ENCODE measurements at regions not wholly inside any gene's neighbourhood (a gene's known extent, or its start where the extent isn't known, plus 50 kb on each side); places are given as distances from the start of the nearest gene placed in this dataset.

DNA sequence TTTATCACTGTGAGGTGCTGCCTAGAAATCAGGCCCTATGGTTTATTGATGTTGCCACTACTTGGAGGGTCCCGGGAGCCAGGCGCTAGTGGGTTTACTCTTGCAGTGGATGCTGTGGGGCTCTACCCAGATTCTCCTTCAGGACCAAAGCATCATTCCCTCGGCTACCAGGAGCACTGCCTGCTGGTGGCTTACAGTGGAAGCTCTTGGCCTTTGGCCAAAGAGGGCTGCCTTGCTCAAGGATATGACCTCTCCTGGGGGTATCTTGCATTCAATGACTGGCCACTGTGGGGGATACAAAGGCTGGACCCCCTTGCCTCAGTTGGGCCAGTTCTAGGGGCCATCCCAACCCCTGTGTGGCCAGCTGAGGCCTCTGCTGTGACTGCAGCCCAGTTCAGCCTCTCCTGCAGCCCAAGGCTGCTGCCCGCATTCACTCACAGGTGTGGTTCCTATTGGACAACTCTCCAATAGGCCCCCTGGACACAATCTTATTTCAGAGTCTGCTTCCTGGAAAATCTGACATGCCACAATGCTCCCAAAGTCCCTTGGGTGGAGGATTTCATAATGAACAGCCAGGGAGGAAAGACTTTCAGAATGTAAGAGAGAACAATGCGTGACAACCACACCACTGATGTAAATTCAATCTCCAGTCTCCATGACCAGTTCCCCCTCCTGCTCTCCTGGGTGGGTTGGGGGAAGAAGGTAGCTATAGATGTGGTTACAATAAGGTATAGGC is 196.3 kb downstream of the SNX10 start:
- TF ChIP-seq TAF1 (conservative IDR thresholded peaks at IDR 0.05) = no peak
- TF ChIP-seq, protein P1, sequence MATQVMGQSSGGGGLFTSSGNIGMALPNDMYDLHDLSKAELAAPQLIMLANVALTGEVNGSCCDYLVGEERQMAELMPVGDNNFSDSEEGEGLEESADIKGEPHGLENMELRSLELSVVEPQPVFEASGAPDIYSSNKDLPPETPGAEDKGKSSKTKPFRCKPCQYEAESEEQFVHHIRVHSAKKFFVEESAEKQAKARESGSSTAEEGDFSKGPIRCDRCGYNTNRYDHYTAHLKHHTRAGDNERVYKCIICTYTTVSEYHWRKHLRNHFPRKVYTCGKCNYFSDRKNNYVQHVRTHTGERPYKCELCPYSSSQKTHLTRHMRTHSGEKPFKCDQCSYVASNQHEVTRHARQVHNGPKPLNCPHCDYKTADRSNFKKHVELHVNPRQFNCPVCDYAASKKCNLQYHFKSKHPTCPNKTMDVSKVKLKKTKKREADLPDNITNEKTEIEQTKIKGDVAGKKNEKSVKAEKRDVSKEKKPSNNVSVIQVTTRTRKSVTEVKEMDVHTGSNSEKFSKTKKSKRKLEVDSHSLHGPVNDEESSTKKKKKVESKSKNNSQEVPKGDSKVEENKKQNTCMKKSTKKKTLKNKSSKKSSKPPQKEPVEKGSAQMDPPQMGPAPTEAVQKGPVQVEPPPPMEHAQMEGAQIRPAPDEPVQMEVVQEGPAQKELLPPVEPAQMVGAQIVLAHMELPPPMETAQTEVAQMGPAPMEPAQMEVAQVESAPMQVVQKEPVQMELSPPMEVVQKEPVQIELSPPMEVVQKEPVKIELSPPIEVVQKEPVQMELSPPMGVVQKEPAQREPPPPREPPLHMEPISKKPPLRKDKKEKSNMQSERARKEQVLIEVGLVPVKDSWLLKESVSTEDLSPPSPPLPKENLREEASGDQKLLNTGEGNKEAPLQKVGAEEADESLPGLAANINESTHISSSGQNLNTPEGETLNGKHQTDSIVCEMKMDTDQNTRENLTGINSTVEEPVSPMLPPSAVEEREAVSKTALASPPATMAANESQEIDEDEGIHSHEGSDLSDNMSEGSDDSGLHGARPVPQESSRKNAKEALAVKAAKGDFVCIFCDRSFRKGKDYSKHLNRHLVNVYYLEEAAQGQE (IDR thresholded peaks at IDR 0.05) = no peak
- no peak for TF ChIP-seq FOXA1 (IDR thresholded peaks at IDR 0.05)
- TF ChIP-seq, protein P2, sequence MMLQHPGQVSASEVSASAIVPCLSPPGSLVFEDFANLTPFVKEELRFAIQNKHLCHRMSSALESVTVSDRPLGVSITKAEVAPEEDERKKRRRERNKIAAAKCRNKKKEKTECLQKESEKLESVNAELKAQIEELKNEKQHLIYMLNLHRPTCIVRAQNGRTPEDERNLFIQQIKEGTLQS (IDR thresholded peaks at IDR 0.05) = no peak
- no peak for TF ChIP-seq FOXA2 (IDR thresholded peaks at IDR 0.05)
- TF ChIP-seq RXRA (IDR thresholded peaks at IDR 0.05) = no peak
- TF ChIP-seq, protein P3, sequence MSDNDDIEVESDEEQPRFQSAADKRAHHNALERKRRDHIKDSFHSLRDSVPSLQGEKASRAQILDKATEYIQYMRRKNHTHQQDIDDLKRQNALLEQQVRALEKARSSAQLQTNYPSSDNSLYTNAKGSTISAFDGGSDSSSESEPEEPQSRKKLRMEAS (IDR thresholded peaks at IDR 0.05) = no peak
- no peak for TF ChIP-seq SP1 (IDR thresholded peaks at IDR 0.05)
- TF ChIP-seq, protein P4, sequence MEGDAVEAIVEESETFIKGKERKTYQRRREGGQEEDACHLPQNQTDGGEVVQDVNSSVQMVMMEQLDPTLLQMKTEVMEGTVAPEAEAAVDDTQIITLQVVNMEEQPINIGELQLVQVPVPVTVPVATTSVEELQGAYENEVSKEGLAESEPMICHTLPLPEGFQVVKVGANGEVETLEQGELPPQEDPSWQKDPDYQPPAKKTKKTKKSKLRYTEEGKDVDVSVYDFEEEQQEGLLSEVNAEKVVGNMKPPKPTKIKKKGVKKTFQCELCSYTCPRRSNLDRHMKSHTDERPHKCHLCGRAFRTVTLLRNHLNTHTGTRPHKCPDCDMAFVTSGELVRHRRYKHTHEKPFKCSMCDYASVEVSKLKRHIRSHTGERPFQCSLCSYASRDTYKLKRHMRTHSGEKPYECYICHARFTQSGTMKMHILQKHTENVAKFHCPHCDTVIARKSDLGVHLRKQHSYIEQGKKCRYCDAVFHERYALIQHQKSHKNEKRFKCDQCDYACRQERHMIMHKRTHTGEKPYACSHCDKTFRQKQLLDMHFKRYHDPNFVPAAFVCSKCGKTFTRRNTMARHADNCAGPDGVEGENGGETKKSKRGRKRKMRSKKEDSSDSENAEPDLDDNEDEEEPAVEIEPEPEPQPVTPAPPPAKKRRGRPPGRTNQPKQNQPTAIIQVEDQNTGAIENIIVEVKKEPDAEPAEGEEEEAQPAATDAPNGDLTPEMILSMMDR (IDR thresholded peaks at IDR 0.05; ENCODE audit: low read depth, low read length, missing input control) = no peak
- no peak for TF ChIP-seq YY1 (IDR thresholded peaks at IDR 0.05)
- TF ChIP-seq, protein P5, sequence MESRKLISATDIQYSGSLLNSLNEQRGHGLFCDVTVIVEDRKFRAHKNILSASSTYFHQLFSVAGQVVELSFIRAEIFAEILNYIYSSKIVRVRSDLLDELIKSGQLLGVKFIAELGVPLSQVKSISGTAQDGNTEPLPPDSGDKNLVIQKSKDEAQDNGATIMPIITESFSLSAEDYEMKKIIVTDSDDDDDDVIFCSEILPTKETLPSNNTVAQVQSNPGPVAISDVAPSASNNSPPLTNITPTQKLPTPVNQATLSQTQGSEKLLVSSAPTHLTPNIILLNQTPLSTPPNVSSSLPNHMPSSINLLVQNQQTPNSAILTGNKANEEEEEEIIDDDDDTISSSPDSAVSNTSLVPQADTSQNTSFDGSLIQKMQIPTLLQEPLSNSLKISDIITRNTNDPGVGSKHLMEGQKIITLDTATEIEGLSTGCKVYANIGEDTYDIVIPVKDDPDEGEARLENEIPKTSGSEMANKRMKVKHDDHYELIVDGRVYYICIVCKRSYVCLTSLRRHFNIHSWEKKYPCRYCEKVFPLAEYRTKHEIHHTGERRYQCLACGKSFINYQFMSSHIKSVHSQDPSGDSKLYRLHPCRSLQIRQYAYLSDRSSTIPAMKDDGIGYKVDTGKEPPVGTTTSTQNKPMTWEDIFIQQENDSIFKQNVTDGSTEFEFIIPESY (IDR thresholded peaks at IDR 0.05) = no peak
- TF ChIP-seq HNF4G (IDR thresholded peaks at IDR 0.05) = no peak
- TF ChIP-seq HNF4A (conservative IDR thresholded peaks at IDR 0.05) = no peak
- no peak for TF ChIP-seq EGR1 (IDR thresholded peaks at IDR 0.05; ENCODE audit: low read depth in 2 of 2)
- no peak for TF ChIP-seq NR2F2 (IDR thresholded peaks at IDR 0.05)
- no peak for TF ChIP-seq RAD21 (IDR thresholded peaks at IDR 0.05)
- no peak for TF ChIP-seq JUND (IDR thresholded peaks at IDR 0.05)
- TF ChIP-seq GABPA (IDR thresholded peaks at IDR 0.05 in 1 of 2, conservative IDR thresholded peaks at IDR 0.05 in 1 of 2) = no peak
- DNase-seq (ENCODE audit: low spot score) = no peak
- WGBS = 92% methylated on average over 5 of the region's 5 CpGs
- Histone ChIP-seq H3K36me3 (ENCODE audit: control insufficient read depth in 4 of 4, insufficient read depth in 3 of 4, low read depth in 1 of 4, low read length in 3 of 4) (no peaks in the 10 kb centered on the region), H3K27ac (ENCODE audit: low read depth in 1 of 2, low read length in 2 of 2) (no peak overlapping the region), H3K4me1 (ENCODE audit: control insufficient read depth in 4 of 4, insufficient read depth in 4 of 4, low read length in 3 of 4) (no peaks in the 10 kb centered on the region), H3K9me3 (ENCODE audit: control insufficient read depth in 4 of 4, low read length in 3 of 4) (peaks cover 0 to 12% (median 3%) of the 10 kb centered on the region in 4 donors), H3K27me3 (ENCODE audit: control insufficient read depth in 4 of 4, insufficient read depth in 4 of 4, low read length in 3 of 4) (peaks cover 0 to 3% (median 0%) of the 10 kb centered on the region in 4 donors), H3K4me3 (ENCODE audit: low read depth in 1 of 3, low read length in 3 of 3) (no peak overlapping the region), H3K9ac (ENCODE audit: low read depth in 1 of 2, low read length in 2 of 2) (no peak overlapping the region)
